ENCODE measurements at regions not wholly inside any gene's neighbourhood (a gene's known extent, or its start where the extent isn't known, plus 50 kb on each side); places are given as distances from the start of the nearest gene placed in this dataset.

DNA sequence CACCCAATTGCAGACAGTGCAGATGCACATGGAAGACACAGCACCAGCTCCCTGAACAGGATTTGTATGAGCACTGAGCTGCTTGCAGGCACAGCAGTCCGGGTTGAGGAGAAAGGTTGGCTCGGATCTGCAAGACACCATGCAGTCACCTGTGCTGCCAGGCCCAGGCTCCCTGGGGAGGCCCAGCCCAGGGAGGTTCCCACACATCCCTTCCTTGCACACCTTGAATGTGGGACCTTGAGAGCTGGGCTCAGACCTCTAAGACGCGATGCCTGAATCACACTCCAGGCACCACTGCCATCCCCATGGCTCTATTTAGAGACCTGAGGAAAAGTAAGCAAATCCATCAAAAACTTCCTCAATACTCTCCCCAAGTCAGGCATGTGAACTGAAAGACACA, 397.7 kb downstream of the TCERG1L start:
- TF ChIP-seq CTCF (IDR thresholded peaks at IDR 0.05) (no peak), POLR2A (IDR thresholded peaks at IDR 0.05) (no peak)
